ENCODE measurements at regions not wholly inside any gene's neighbourhood (a gene's known extent, or its start where the extent isn't known, plus 50 kb on each side); places are given as distances from the start of the nearest gene placed in this dataset.

- no peak overlapping the region for H3K27ac ChIP-seq
- TF ChIP-seq, protein P1, sequence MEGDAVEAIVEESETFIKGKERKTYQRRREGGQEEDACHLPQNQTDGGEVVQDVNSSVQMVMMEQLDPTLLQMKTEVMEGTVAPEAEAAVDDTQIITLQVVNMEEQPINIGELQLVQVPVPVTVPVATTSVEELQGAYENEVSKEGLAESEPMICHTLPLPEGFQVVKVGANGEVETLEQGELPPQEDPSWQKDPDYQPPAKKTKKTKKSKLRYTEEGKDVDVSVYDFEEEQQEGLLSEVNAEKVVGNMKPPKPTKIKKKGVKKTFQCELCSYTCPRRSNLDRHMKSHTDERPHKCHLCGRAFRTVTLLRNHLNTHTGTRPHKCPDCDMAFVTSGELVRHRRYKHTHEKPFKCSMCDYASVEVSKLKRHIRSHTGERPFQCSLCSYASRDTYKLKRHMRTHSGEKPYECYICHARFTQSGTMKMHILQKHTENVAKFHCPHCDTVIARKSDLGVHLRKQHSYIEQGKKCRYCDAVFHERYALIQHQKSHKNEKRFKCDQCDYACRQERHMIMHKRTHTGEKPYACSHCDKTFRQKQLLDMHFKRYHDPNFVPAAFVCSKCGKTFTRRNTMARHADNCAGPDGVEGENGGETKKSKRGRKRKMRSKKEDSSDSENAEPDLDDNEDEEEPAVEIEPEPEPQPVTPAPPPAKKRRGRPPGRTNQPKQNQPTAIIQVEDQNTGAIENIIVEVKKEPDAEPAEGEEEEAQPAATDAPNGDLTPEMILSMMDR (conservative IDR thresholded peaks at IDR 0.05), result no peak
These were observed 866.6 kb downstream of the SLC4A3 start for GRCh38 chr2:220493871-220494525.

GRCh38 chr2:220496513-220496912 lies 869.1 kb downstream of the SLC4A3 start:
- TF ChIP-seq, protein P1 (conservative IDR thresholded peaks at IDR 0.05), result no peak
- no peak overlapping the region for H3K27ac ChIP-seq

GRCh38 chr2:220499225-220499624 lies 871.8 kb downstream of the SLC4A3 start:
- H3K27ac ChIP-seq, result no peak overlapping the region
- TF ChIP-seq, protein P1 (conservative IDR thresholded peaks at IDR 0.05), result no peak

DNA sequence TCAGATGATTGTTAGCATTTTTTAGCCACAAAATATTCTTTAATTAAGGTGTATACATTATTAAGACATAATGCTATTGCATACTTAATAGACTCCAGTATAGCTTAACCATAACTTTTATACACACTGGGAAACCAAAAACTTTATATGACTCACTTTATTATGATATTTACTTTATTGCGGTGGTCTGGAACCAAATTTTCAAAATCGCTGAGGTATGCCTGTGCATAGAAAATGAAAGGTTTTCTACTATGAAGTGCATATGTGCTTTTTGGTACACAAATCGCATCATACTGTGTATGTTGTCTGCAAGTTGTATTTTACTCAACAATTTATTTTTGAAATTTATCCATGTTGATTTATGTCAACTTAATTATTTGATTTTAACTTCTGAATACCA lies 875.1 kb downstream of the SLC4A3 start:
- no peak overlapping the region for H3K27ac ChIP-seq
- TF ChIP-seq, protein P1 (conservative IDR thresholded peaks at IDR 0.05), result no peak

DNA sequence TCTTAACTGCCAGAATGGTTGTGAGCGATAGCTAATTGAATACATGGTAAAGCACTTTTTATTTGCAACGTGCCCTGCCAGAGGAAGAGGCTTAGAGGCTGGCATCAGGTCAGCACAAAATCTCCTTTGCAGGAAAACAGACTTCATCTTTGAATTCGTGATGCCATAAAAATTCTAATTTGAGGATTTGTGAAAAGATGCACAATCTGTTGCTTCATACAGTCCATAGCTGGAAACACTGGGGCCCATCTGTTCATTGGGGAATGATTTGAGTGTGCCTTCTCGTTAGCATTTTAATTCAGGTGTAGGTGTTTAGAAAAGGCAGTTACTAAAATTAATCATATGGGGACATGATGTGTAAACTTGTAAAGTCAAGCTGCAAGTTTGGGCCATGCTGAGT lies 876.0 kb downstream of the SLC4A3 start:
- TF ChIP-seq, protein P1 (conservative IDR thresholded peaks at IDR 0.05), result no peak
- no peak overlapping the region for H3K27ac ChIP-seq

DNA sequence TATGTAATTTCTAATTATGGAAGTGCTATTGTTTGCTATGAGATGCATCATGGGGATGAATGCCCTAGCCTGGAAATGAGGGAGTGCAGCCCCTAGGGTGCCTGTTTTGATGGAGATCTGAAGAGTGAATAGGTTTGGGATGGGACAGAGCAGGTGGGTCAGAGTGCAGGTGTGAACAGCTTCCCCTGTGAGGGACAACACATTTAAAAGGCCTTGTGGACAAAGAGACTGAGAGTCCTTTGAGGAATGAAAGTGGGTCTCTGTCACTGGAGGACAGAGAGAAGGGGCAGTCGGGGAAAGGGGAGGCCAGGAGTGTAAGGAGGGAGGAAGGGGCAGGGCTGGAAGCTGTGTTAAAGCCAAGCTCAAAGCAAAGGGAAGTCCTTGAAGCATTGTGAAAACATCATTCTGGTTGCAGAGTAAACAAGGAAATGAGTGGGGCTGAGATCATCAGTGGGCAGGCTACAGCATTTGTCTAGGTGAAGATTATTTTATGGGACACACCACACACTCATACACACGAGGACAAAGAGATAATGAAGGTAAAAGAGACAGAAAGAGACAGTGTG lies 877.6 kb downstream of the SLC4A3 start:
- TF ChIP-seq, protein P1 (conservative IDR thresholded peaks at IDR 0.05), result no peak
- peak overlapping the region; percentile 57 for H3K27ac ChIP-seq

GRCh38 chr2:220506466-220506865 lies 879.0 kb downstream of the SLC4A3 start:
- TF ChIP-seq, protein P1 (conservative IDR thresholded peaks at IDR 0.05), result no peak
- H3K27ac ChIP-seq, result no peak overlapping the region

Measured in VCaP (cell line).